Fibroblast of pulmonary artery (primary cell): ENCODE measurements at regions not wholly inside any gene's neighbourhood (a gene's known extent, or its start where the extent isn't known, plus 50 kb on each side); places are given as distances from the start of the nearest gene placed in this dataset.
A peak's percentile ranks its signal among the peaks of the same experiment; 100 is the strongest.
"Not testable (repeated sequence)": the region's sequence is repeated elsewhere in the genome, so short reads cannot be mapped to it uniquely, and the experiment has no call there.

Experiments used
- DNase-seq: peaks from one replicate; pipeline ENCODE4 v3.0.0-alpha.2; 2010; ENCODE audit warnings: low read depth
- H3K4me3 ChIP-seq: replicated peaks from 2 replicates; pipeline ENCODE4 v1.5.1; 2011; ENCODE audit warnings: low read depth, mild to moderate bottlenecking, control low read depth, low read length, moderate library complexity
- CTCF ChIP-seq: IDR thresholded peaks from 2 replicates; pipeline ENCODE4 v1.5.1; 2011; ENCODE audit warnings: mild to moderate bottlenecking, control low read depth, low read length, inconsistent platforms; ENCODE audit errors: missing control alignments

GRCh38 chr12:46480724-46481123 lies 108.2 kb upstream of the SLC38A2 start:
- no peak for TF ChIP-seq CTCF
- H3K4me3 ChIP-seq, result no peak overlapping the region
- DNase-seq, result peak; percentile 48

GRCh38 chr12:46480316-46480715 lies 107.7 kb upstream of the SLC38A2 start:
- DNase-seq, result no peak
- no peak for TF ChIP-seq CTCF
- no peak overlapping the region for H3K4me3 ChIP-seq

GRCh38 chr12:46478123-46478522 lies 105.5 kb upstream of the SLC38A2 start:
- no peak for TF ChIP-seq CTCF
- DNase-seq, result no peak
- no peak overlapping the region for H3K4me3 ChIP-seq

GRCh38 chr12:46477541-46477940 lies 105.0 kb upstream of the SLC38A2 start:
- TF ChIP-seq CTCF, result no peak
- no peak for DNase-seq
- no peak overlapping the region for H3K4me3 ChIP-seq

- TF ChIP-seq CTCF, result no peak
- DNase-seq, result no peak
- H3K4me3 ChIP-seq, result no peak overlapping the region
Observed at GRCh38 chr12:46475972-46476645, 103.5 kb upstream of the SLC38A2 start.

- H3K4me3 ChIP-seq, DNase-seq: not testable (repeated sequence)
Observed at GRCh38 chr12:46474385-46474784, 101.8 kb upstream of the SLC38A2 start.

GRCh38 chr12:46473634-46474329 lies 101.2 kb upstream of the SLC38A2 start:
- no peak overlapping the region for H3K4me3 ChIP-seq
- DNase-seq, result peak; percentile 96

More at GRCh38 chr12:46473634-46474329, 101.2 kb upstream of the SLC38A2 start:
- TF ChIP-seq CTCF, result no peak
